Adrenal gland (tissue), 5 donors: ENCODE measurements at regions not wholly inside any gene's neighbourhood (a gene's known extent, or its start where the extent isn't known, plus 50 kb on each side); places are given as distances from the start of the nearest gene placed in this dataset.

Experiments
- POLR2A ChIP-seq, 2 donors: fragments of 450-650 bp; IDR thresholded peaks; one replicate each; pipeline ENCODE4 v1.6.1; 2017; ENCODE audit warnings: antibody characterized with exemption in 2 of 2, mild to moderate bottlenecking in 2 of 2, moderate library complexity in 1 of 2
- TF ChIP-seq, protein P1 (sequence below), 6 experiments: fragments of 450-650 bp in 4 of 6; fragments of 200-600 bp in 2 of 6; sonication (generic) in 1 of 6; IDR thresholded peaks; 1 replicate in 5 of 6; 2 replicates in 1 of 6; pipeline versions ENCODE4 v1.5.1 to v1.8.0; 2016 to 2021; ENCODE audit warnings: antibody characterized with exemption in 6 of 6, mild to moderate bottlenecking in 2 of 6, moderate library complexity in 1 of 6
- donor health status: DM: no; HTN: no; CAD: no.

DNA sequence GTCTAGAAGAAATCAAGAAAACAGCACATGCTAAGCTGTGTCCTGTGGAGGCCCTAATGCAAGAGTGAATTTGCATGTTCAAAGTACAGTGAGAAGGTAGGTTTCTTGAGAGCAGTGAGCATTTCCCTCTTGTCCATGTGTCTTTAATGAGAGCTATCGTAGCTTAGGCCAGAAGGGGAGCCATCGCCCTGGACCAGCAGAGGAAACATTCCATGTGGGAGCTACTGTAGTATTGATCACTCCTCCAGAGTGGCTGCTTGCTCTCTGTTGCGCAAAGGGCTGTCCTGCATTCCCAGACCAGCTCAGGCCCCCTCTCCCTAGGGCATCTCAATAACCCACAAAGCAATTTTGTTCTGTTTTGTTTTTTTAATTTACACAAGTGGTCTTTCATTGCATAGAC, 950.1 kb downstream of the CNTNAP5 start:
- TF ChIP-seq, protein P1, sequence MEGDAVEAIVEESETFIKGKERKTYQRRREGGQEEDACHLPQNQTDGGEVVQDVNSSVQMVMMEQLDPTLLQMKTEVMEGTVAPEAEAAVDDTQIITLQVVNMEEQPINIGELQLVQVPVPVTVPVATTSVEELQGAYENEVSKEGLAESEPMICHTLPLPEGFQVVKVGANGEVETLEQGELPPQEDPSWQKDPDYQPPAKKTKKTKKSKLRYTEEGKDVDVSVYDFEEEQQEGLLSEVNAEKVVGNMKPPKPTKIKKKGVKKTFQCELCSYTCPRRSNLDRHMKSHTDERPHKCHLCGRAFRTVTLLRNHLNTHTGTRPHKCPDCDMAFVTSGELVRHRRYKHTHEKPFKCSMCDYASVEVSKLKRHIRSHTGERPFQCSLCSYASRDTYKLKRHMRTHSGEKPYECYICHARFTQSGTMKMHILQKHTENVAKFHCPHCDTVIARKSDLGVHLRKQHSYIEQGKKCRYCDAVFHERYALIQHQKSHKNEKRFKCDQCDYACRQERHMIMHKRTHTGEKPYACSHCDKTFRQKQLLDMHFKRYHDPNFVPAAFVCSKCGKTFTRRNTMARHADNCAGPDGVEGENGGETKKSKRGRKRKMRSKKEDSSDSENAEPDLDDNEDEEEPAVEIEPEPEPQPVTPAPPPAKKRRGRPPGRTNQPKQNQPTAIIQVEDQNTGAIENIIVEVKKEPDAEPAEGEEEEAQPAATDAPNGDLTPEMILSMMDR (IDR thresholded peaks at IDR 0.05): no peak
- no peak for TF ChIP-seq POLR2A (IDR thresholded peaks at IDR 0.05)
